ENCODE measurements at regions not wholly inside any gene's neighbourhood (a gene's known extent, or its start where the extent isn't known, plus 50 kb on each side); places are given as distances from the start of the nearest gene placed in this dataset.

DNA sequence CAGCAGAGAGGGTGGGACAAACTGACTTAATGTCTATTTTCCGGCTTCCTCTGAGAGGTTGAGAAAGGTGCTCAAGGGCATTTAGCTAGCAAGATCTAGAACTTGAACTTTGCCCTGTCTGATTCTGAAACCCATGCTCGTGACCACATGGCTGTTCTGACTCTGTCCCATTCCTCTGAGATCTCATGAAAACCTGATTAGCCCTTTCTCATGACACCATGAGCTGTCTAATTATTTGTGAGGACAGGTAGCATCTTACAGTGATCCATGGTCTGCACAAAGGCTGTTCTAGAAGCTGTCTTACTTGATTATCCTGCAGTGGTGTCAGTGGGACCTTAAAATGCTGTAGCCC lies 89.6 kb upstream of the TOX2 start:
- no peak overlapping the region for H3K4me3 ChIP-seq
- 65% methylated on average over 2 of the region's 2 CpGs for whole genome bisulfite sequencing
- H3K4me1 ChIP-seq (replicated peaks) = no peaks in the 10 kb centered on the region
- no peak overlapping the region for H3K27ac ChIP-seq
- peaks cover 4% of the 10 kb centered on the region for H3K27me3 ChIP-seq (replicated peaks; ENCODE audit: insufficient read depth)
- no peaks in the 10 kb centered on the region for H3K36me3 ChIP-seq
- TF ChIP-seq, protein P1, sequence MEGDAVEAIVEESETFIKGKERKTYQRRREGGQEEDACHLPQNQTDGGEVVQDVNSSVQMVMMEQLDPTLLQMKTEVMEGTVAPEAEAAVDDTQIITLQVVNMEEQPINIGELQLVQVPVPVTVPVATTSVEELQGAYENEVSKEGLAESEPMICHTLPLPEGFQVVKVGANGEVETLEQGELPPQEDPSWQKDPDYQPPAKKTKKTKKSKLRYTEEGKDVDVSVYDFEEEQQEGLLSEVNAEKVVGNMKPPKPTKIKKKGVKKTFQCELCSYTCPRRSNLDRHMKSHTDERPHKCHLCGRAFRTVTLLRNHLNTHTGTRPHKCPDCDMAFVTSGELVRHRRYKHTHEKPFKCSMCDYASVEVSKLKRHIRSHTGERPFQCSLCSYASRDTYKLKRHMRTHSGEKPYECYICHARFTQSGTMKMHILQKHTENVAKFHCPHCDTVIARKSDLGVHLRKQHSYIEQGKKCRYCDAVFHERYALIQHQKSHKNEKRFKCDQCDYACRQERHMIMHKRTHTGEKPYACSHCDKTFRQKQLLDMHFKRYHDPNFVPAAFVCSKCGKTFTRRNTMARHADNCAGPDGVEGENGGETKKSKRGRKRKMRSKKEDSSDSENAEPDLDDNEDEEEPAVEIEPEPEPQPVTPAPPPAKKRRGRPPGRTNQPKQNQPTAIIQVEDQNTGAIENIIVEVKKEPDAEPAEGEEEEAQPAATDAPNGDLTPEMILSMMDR (IDR thresholded peaks at IDR 0.05) = no peak
- TF ChIP-seq POLR2AphosphoS5 (IDR thresholded peaks at IDR 0.05) (no peak), POLR2A (IDR thresholded peaks at IDR 0.05) (no peak)
- H3K9me3 ChIP-seq = no peaks in the 10 kb centered on the region
- intact Hi-C loops (cut with DNase I) = no loop called here
- DNase-seq (ENCODE audit: low spot score) = no peak

GRCh38 chr20:43824309-43825050 lies 90.2 kb upstream of the TOX2 start:
- 50% methylated on average over 9 of the region's 9 CpGs for WGBS
- Histone ChIP-seq H3K36me3 (no peaks in the 10 kb centered on the region), H3K27ac (no peak overlapping the region), H3K9me3 (no peaks in the 10 kb centered on the region), H3K4me1 (replicated peaks) (no peaks in the 10 kb centered on the region), H3K4me3 (no peak overlapping the region), H3K27me3 (replicated peaks; ENCODE audit: insufficient read depth) (peaks cover 4% of the 10 kb centered on the region)
- DNase-seq (ENCODE audit: low spot score) = no peak
- intact Hi-C loops (cut with DNase I) = no loop called here
- TF ChIP-seq, protein P1 (IDR thresholded peaks at IDR 0.05) = no peak
- no peak for TF ChIP-seq POLR2AphosphoS5 (IDR thresholded peaks at IDR 0.05)
- TF ChIP-seq POLR2A (IDR thresholded peaks at IDR 0.05) = no peak

- H3K4me3 ChIP-seq = no peak overlapping the region
- peak; percentile 1 for DNase-seq (ENCODE audit: low spot score)
- no peaks in the 10 kb centered on the region for H3K36me3 ChIP-seq
- H3K27me3 ChIP-seq (replicated peaks; ENCODE audit: insufficient read depth) = no peaks in the 10 kb centered on the region
- WGBS = 81% methylated on average over 3 of the region's 3 CpGs
- intact Hi-C loops (cut with DNase I) = no loop called here
- TF ChIP-seq POLR2A (IDR thresholded peaks at IDR 0.05) (no peak), POLR2AphosphoS5 (IDR thresholded peaks at IDR 0.05) (no peak)
- TF ChIP-seq, protein P1 (IDR thresholded peaks at IDR 0.05) = no peak
- no peaks in the 10 kb centered on the region for H3K4me1 ChIP-seq (replicated peaks)
- no peaks in the 10 kb centered on the region for H3K9me3 ChIP-seq
- H3K27ac ChIP-seq = no peak overlapping the region
Measured at GRCh38 chr20:43821795-43822194, 92.9 kb upstream of the TOX2 start.

DNA sequence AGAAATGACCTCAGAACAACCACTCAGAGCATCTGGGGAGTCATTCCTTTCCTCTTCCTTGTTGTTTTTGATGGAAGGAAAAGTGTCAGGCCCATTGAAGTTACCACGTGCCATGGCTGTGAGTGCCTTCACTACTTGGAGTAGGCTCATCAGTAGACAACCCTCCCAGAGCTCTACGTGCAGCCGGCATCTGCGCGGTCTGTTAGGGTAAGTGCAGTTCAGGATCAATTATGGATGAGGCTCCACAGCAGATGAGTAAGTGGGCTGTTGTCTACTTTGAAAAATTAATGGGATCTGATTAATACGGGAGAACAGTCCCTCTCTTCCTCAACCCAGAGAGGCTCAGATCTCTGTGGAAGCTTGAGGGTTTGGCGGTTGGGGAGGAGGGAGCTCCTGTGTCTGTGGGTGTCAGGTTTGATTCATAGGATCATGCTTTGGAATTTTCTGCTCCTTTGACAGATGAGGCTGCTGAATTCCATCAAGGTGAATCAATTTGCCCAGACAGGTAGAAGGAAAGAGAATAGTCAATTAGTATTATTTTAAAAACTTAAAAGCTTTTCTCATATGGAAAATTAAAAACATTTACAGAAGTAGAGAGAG lies 93.8 kb upstream of the TOX2 start:
- DNase-seq (ENCODE audit: low spot score) = peak; percentile 2
- no peaks in the 10 kb centered on the region for H3K27me3 ChIP-seq (replicated peaks; ENCODE audit: insufficient read depth)
- H3K4me1 ChIP-seq (replicated peaks) = no peaks in the 10 kb centered on the region
- no peak overlapping the region for H3K27ac ChIP-seq
- 78% methylated on average over 7 of the region's 7 CpGs for WGBS
- H3K4me3 ChIP-seq = no peak overlapping the region
- TF ChIP-seq POLR2AphosphoS5 (IDR thresholded peaks at IDR 0.05) = no peak
- TF ChIP-seq, protein P1 (IDR thresholded peaks at IDR 0.05) = no peak
- no peak for TF ChIP-seq POLR2A (IDR thresholded peaks at IDR 0.05)
- intact Hi-C loops (cut with DNase I) = no loop called here
- H3K9me3 ChIP-seq = no peaks in the 10 kb centered on the region
- no peaks in the 10 kb centered on the region for H3K36me3 ChIP-seq

DNA sequence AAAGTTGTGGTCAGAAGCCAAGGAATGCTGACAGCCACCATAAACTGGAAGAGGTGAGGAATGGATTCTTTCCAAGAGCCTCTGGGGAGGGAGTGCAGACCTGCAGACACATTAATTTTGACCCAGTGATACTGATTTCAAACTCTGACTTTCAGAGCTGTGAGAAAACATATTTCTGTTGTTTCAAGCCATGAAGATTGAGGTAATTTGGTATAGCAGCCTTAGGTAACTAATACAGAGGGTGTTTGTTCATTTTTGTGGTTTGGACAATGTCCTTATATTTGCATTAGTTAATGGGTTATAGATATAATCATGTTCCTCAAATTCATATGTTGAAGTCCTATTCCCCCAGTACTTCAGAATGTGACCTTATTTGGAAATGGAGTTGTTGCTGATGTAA lies 85.4 kb upstream of the GTSF1L start:
- no peak overlapping the region for H3K4me3 ChIP-seq
- H3K36me3 ChIP-seq = no peaks in the 10 kb centered on the region
- H3K27me3 ChIP-seq (replicated peaks; ENCODE audit: insufficient read depth) = no peaks in the 10 kb centered on the region
- H3K27ac ChIP-seq = no peak overlapping the region
- no peak for TF ChIP-seq POLR2A (IDR thresholded peaks at IDR 0.05)
- TF ChIP-seq, protein P1 (IDR thresholded peaks at IDR 0.05) = no peak
- no peak for TF ChIP-seq POLR2AphosphoS5 (IDR thresholded peaks at IDR 0.05)
- intact Hi-C loops (cut with DNase I) = no loop called here
- DNase-seq (ENCODE audit: low spot score) = no peak
- H3K4me1 ChIP-seq (replicated peaks) = no peaks in the 10 kb centered on the region
- H3K9me3 ChIP-seq = no peaks in the 10 kb centered on the region

All from prostate gland (tissue), 2 donors.